ENCODE measurements at regions not wholly inside any gene's neighbourhood (a gene's known extent, or its start where the extent isn't known, plus 50 kb on each side); places are given as distances from the start of the nearest gene placed in this dataset.

- TF ChIP-seq CTCF (IDR thresholded peaks at IDR 0.05) (no peak), USF1 (IDR thresholded peaks at IDR 0.05; ENCODE audit: borderline replicate concordance, low read depth) (no peak), EP300 (IDR thresholded peaks at IDR 0.05; ENCODE audit: borderline replicate concordance in 1 of 2, low read depth in 1 of 2, low read length in 1 of 2) (no peak), RAD21 (IDR thresholded peaks at IDR 0.05; ENCODE audit: low read length) (no peak), MAX (IDR thresholded peaks at IDR 0.05; ENCODE audit: low read depth) (no peak), PBX3 (IDR thresholded peaks at IDR 0.05) (no peak), YY1 (IDR thresholded peaks at IDR 0.05; ENCODE audit: low read depth) (no peak), NRF1 (IDR thresholded peaks at IDR 0.05; ENCODE audit: low read depth, low read length) (no peak), FOXM1 (IDR thresholded peaks at IDR 0.05; ENCODE audit: low read depth) (no peak), EZH2phosphoT487 (IDR thresholded peaks at IDR 0.05; ENCODE audit: borderline replicate concordance, low read depth) (no peak)
These were observed 429.3 kb upstream of the CADM1 start for GRCh38 chr11:115933564-115933963.

Data from SK-N-SH (cell line).